NCI-H2227 (cell line): ENCODE measurements at regions not wholly inside any gene's neighbourhood (a gene's known extent, or its start where the extent isn't known, plus 50 kb on each side); places are given as distances from the start of the nearest gene placed in this dataset.

Source experiments
- DNase-seq: peaks from one replicate; lab custom pipeline; 2025; ENCODE audit not compliant: unreplicated experiment; lab: John Stamatoyannopoulos, UW

- DNase-seq = no peak
Measured at GRCh38 chr14:97539884-97540283, 742.7 kb downstream of the VRK1 start.

- DNase-seq = no peak
Measured at GRCh38 chr14:97543221-97543620, 746.0 kb downstream of the VRK1 start.

GRCh38 chr14:97543816-97544215 lies 746.6 kb downstream of the VRK1 start:
- no peak for DNase-seq

GRCh38 chr14:97544571-97544970 lies 747.4 kb downstream of the VRK1 start:
- DNase-seq = no peak

GRCh38 chr14:97546491-97547230 lies 749.5 kb downstream of the VRK1 start:
- DNase-seq = no peak

- no peak for DNase-seq
Measured at GRCh38 chr14:97550463-97550862, 753.3 kb downstream of the VRK1 start.

- DNase-seq = no peak
Measured at GRCh38 chr14:97554597-97554996, 757.4 kb downstream of the VRK1 start.

GRCh38 chr14:97564334-97564733 lies 767.2 kb downstream of the VRK1 start:
- no peak for DNase-seq

- no peak for DNase-seq
Measured at GRCh38 chr14:97571201-97571600, 774.0 kb downstream of the VRK1 start.

GRCh38 chr14:97571866-97572555 lies 774.8 kb downstream of the VRK1 start:
- no peak for DNase-seq

GRCh38 chr14:97572583-97573458 lies 775.6 kb downstream of the VRK1 start:
- DNase-seq = no peak

- DNase-seq = no peak
Measured at GRCh38 chr14:97575677-97576076, 778.5 kb downstream of the VRK1 start.

GRCh38 chr14:97578982-97579548 lies 781.9 kb downstream of the VRK1 start:
- DNase-seq = no peak

- no peak for DNase-seq
Measured at GRCh38 chr14:97581016-97581415, 783.8 kb downstream of the VRK1 start.

GRCh38 chr14:97582022-97582421 lies 784.8 kb downstream of the VRK1 start:
- no peak for DNase-seq

GRCh38 chr14:97584528-97584927 lies 787.3 kb downstream of the VRK1 start:
- DNase-seq = no peak

- DNase-seq = no peak
Measured at GRCh38 chr14:97592341-97592980, 795.3 kb downstream of the VRK1 start.

GRCh38 chr14:97594306-97594705 lies 797.1 kb downstream of the VRK1 start:
- no peak for DNase-seq

GRCh38 chr14:97602438-97603117 lies 805.4 kb downstream of the VRK1 start:
- no peak for DNase-seq

- no peak for DNase-seq
Measured at GRCh38 chr14:97603201-97603600, 806.0 kb downstream of the VRK1 start.
